Epidermal melanocyte (primary cell): ENCODE measurements at regions not wholly inside any gene's neighbourhood (a gene's known extent, or its start where the extent isn't known, plus 50 kb on each side); places are given as distances from the start of the nearest gene placed in this dataset.
"Not testable (repeated sequence)": the region's sequence is repeated elsewhere in the genome, so short reads cannot be mapped to it uniquely, and the experiment has no call there.

Source experiments
- DNase-seq: peaks from one replicate; pipeline ENCODE4 v3.0.0; 2011; ENCODE audit warnings: low spot score; ENCODE audit not compliant: insufficient read length

DNA sequence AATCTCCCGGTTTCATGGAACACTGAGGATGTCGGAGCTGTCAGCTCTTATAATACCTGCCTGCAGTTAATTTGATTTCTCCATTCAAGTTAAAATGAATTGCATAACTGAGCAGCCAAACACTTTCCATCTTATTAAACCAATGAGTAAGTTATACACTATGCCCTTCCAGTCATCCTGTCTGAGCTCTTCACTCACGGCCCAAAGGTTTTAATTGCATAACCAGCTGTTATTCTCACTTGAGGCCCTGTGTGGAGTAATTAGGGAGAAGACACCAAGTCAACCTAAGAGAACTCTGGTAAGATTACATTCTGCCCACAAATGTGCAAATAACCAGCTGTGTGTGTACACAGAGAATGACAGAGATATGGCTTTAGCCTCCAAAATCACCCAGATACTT lies 303.5 kb downstream of the TBC1D4 start:
- no peak for DNase-seq

DNA sequence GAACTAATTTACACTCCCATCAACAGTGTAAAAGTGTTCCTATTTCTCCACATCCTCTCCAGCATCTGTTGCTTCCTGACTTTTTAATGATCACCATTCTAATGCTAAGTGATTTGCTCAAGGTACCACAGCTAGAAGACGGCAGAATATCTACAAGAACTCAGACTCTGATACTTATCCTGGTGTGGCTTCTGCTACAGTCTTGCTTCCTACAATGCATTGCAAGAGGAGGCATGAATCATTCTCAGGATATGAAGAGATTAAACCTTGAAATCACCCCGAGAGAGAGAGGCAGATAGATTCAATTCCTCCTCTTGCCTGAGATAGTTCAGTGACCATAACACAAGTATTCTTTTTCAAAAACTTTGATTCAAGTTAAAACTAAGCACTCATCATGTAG lies 306.4 kb downstream of the TBC1D4 start:
- DNase-seq, result no peak

DNA sequence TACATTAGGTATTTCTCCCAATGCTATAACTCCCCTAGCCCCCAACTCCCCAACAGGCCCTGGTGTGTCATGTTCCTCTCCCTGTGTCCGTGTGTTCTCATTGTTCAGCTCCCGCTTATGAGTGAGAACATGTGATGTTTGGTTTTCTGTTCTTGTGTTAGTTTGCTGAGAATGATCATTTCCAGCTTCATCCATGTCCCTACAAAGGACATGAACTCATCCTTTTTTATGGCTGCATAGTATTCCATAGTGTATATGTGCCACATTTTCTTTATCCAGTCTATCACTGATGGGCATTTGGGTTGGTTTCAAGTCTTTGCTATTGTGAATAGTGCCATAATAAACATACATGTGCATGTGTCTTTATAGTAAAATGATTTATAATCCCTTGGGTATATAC lies 306.9 kb downstream of the TBC1D4 start:
- DNase-seq, result not testable (repeated sequence)

DNA sequence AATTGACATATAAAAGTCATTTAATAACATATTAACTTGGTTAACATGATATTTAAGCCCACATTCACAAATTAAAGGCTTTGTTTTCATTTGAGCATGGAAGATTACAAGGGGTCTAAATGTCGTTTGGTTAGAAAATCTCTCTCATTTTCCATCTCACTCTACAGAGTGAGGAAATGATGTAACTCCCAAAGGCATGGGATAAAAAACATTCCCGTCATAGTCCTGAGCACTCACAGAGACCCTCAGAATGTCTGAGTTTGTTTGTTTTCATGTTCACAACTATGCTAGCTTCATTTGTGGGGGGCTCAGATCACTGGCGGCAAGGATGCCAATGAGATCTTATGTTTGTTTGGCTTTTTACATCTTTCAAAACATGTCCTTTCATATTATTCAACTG lies 307.5 kb downstream of the TBC1D4 start:
- DNase-seq, result no peak

DNA sequence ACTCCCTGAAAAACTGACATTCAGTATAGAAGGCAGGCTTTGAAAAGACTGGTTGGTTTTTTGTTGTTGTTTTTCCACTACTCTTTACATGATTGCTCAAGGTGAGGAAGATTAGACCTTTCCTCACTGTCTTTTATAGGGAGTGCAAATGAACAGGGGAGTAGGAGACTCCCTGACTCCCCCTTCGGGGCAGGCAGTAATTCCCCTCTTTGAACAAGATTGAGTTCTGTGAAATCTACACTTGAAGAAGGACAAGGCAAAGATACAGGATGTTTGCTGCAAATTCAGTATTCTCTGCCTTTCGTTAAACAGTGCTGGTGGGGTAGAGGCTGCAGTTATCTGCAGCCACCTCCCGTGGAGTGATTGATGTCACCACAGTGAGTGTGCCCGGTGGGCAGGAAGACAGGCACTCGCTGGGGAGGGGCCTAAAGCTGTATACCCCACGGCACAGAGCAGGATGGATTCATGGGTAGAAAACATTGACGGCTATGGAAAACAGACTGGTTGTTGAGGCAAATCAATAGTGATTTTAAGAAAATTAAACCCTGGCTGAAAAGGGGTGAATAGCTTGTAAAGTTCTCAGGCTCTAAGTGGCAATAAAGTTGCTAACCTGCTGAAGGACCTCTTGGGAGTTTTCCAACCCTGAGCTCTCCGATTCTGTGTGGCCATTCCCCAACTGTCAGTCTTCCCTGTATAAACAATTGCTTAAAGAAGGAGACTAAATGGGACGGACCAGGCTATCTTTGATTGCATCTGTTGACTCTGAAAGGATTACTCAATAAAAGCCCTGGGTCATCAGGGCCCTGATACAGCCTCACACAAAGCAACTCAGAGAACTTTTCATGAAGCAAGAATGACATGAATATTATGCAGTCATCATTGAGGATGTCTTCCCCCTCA lies 308.3 kb downstream of the TBC1D4 start:
- no peak for DNase-seq

DNA sequence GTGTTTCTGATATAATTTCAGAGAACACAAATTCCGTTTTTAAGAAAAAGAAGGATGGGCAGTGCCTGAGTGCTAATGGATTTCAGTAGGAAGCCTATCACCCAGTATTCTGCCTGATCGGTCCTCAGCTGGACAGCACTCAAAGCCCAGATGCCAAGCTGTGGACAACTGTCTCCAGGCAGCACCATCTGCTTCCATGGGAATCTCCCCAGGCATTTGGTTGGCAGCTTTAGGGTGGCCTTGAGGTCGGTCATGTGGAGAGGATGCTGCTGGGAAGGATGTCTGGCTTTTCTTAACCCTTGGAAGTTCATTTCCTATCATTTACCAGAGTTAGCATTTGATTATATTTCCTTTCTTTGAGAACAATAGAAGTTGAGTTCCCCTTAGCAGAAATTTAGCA lies 311.7 kb downstream of the TBC1D4 start:
- no peak for DNase-seq

DNA sequence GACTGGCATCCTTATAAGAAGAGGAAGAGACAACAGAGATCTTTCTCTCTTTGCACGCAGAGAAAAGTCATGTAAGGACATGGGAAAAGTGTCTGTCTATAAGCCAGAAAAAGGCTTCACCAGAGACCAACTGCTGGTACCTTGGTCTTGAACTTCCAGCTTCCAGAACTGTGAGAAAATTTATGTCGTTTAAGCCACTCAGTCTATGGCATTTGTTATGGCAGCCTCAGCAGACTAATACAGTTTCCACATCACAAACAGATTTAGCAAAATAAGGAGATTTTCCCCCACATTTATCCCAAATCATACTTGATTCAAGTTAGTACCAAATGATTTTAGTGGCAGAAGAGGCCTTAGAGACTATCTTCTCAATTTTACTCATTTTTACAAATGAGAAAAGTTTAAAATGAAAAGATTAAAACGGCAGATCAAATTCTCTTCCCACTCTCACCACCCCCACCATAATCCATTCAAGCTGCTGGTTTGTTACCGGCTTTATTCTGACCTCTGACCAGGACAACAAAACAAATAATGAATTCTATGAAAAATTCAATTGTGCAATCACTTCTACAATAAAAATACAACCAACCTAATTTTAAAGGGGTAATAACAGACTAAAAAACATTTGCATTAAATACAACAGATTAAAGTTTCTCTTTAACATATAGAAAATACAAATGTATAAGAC lies 316.3 kb downstream of the TBC1D4 start:
- DNase-seq, result no peak

DNA sequence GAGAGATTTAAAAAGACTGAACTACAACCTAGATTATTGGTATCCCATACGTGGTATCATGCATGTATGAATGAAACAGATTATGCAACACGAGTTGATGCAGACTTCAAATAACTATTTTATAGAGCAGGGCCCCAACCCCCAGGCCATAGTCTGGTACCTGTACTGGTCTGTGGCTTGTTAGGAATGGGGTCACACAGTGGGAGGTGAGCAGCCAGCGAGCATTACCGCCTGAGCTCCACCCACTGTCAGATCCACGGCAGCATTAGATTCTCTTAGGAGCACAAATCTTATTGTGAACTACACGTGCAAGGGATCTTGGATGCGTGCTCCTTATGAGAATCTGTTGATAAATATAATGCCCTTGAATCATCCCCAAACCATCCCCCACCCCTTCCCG lies 320.2 kb downstream of the TBC1D4 start:
- DNase-seq, result no peak

DNA sequence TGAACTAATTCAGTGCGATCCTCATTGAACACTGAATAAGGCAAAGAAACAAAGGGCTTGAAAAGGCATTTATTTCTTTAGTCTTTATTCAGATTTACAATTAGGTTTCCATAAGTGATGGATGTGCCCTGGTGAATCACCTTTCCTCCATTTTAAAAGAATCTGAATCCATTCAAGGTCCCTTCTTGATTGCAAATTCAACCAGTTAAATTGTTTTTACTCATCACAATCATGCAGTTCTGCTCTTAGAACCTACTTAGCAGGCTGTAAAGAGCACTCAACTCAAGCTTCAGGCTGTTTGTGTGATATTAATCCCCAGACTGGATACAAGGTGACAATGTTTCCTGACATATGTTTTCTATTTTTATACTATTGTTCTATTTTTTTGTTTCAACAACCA lies 321.0 kb downstream of the TBC1D4 start:
- no peak for DNase-seq

DNA sequence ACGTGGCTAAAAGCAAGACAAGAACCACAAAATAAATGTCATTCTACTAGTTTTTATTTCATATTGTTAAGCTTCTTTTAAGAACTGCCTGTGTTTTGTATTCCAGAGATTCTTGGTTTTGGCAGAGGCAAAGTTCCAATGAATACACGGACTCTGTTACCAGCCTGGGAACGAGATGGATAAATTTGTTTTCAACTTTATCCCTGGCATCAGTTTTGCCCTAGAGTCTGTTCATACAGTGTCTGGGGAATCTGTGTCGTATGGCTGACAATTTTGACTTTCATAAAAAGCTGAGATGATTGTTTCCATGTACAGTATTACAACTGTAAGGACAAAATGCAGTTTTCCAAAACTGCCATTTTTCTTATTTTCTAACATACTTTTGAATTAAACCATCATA lies 327.6 kb downstream of the TBC1D4 start:
- no peak for DNase-seq

DNA sequence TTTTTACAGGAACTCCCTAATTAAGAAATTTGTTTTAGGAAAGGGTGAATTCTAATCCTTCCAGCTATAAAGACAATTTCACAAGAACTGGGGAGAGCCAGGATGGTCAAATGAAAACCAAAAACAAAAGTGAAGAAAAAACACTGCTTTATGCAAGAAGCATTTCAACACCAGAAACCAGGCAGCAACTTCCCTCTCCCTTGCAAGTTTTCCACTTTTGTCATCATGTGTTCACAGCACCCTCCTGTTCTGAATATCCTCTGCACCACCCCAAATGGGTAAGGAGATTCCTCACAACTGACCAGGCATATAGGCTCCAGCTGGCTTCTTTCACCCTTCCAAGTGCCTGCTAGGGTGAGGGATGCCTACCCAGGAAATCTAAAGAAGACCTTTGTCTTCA lies 328.1 kb downstream of the TBC1D4 start:
- DNase-seq, result no peak

DNA sequence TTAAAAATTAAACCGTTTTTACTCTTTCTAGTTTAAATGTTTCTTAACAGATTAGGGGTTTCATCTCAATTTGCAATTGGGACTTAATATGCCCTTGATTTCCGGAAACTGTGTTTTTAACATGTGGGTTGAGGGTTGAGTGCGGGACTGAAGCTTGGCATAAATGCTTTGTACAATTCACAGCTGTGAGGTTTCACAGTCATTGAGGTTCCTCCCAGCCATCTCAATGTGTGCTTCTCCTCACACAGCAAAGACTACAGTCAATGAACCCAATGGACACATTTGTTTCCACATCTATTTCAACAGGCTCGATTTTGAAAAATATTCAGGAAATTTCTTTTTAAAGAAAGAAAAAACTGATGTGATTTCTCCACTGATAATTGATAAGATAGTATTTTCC lies 328.6 kb downstream of the TBC1D4 start:
- no peak for DNase-seq

DNA sequence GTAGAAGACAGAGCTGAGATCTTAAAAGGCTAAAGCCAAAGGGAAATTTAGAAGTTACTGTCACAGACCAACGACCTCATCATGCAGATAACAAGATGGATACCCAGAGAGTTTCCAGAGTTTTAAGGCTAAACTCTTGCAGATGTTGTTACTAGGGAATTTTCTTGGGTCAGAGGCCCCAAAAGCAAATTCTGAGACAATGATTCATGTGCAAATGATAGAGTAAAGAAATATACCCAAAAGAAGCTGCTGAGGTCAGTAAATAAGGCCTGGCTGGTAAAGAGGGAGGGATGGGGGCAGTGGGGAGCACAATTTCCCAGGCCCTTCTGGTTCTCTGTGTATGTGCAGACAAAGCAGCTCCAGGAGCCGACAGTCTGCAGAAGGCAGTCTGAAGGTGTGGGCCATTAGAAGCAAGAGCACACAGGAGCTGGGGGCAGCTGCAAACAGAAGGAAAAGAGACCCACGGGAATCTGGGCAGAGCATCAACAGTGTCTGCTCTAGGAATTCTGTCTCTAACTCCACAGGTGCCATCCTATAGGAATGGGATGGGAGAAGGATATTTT lies 330.8 kb downstream of the TBC1D4 start:
- DNase-seq, result no peak

DNA sequence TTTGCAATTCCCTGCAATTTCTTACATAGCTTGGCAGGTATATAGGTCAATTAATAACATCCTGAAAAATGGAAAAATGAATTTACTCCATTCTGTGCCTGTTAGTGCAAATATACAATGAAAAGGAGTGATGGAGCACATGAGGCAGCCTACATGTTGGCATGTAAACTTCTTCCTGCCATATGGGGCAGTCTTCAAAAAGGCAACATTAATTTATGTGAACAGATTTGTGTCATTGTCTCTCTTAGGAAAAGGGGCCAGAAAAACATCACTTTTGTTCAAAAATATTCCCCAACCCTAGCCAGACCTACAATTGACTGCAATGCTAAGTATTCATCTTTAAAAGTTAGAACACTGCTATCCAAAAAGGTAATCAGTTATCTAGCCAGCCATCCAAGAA lies 332.2 kb downstream of the TBC1D4 start:
- no peak for DNase-seq

DNA sequence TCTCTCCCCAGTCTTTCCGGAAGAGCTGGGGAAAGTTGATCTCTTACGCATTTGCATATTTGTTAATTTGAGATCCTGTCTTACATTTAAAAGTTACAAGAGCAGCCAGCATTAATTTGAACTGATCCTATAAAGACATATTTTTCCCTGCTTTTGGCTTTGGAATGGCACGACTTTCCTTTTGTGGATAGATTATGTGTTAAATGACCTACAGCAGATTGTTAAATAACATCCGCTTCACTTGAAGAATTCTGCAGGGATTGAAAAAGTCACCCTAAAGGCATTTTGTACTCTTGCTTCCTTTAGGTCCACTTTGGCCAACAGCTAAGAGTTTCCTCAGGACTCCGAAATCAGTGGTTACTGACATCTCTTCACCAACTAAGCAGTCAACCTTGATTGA lies 334.0 kb downstream of the TBC1D4 start:
- no peak for DNase-seq

DNA sequence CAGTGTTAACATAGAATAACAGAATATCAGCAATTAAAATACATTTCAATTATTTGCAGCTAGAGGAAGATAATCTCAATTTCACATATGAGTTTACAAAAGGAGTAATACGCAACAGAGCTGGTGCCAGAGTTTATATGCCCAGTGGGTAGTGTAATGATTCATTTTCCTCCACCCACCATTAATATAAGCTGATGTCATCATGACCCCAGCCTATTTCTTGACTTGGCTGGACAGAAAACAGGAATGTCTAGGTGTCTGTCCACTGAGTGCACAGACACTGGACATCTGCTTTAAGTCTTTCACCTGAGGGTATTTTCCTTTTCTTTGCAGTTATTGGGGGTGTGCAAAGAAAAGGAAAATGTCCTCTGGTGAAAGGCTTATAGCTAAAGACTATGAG lies 335.5 kb downstream of the TBC1D4 start:
- no peak for DNase-seq

DNA sequence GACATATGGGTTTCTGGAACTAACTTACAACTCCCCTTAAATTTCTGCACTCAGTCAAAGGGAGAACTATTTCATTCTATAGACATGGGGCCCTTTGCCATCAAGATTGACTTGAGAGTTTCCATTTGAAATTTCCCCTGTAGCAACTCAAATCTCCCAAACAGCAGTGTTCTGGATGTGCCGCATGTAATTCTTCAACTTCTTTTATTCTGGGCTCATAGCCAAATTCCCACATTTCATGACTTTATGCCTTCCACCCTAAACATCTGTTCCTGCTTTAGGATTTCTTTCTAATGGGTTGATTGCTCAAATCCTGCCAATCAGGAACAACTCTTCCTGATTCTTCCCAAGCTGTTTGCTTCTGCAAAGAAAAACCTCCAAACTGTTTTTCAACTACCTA lies 336.0 kb downstream of the TBC1D4 start:
- no peak for DNase-seq

DNA sequence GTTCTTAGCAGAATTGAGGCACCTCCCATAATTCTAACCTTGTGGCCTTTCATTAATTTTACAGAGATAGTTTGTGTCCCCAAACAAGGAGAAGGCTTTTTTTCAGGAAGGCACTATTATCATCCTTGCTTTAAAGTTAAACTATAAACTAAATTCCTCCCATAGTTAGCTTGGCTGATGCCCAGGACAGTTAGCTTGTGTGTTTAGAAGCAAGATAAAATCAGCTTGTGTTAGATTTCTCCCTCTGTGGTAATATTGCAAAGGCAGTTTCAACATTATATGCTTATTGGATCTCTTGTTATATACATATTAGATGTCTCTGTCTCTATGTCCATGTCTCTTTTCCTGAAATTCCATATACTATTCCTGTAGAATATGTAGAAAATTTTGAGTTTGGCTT lies 342.7 kb downstream of the TBC1D4 start:
- no peak for DNase-seq

DNA sequence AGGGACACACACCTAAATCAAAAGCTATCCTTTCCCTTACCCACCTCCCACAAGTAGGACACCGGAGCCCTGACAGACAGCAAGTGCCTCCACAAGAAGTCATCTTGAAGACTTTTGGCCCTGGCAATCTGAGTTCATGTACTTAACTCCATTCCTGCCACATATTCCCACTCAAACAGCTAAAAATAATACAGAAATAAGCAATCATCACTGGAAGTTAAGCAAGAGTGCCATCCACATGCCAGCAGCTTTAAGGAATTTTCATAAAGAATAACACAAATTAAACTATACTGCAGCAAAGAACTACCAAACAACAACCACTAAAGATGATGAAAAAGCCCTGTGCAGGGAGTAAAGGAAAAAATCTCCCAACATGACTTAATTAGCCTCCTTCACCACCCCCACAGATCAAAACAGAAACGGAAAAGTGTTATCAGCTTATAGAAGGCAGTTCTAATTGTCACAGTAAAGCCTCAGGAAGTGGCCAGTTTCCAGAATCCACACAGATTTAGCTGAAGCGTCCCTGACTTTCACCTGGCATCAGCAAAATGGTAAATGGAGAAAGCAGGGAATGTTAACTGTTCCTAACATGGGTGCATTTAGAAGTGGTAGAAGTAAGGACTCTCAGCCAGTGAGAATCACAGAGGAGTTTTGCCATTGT lies 343.9 kb downstream of the TBC1D4 start:
- DNase-seq, result no peak

DNA sequence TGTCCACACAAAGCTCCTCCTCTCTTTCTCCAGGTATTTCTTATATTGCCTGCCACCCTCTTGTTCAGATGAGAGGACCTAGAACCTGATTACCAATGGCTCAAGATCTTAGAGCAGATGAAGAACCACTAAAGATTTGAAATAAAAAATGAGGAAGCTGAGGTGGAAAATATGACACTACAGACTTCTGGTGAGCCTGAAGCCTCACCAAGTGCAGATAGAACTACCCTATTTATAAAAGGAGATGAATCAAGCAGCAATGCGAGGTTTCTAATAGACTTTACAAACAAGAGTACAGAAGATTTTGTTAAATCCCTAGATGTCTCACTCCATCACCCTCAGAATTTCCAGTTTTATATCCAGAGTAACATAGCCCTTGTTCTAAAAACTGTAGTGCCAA lies 345.8 kb downstream of the TBC1D4 start:
- DNase-seq, result no peak

DNA sequence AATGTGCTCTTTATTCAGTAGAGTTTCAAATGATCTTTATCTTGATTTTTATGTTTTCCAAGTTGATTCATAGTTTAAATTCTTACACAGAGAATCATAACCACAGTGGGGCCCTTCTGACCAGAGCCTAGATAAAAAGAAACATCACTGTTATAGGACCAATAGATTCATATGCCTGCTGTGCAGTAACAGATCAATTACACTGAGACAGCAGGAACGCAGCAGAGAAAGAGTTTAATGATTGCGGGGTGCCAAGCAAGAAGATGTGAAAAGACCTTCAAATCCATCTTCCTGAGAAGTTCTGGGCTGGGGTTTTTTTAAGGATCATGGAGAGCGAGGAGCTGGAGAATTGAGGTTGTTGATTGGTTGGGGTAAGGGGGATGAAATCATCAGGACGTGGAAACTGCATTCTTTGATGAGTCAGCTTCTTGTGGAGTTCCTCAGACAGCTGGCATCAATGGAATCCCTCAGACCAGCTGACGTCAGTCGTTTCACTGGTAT lies 346.6 kb downstream of the TBC1D4 start:
- no peak for DNase-seq
